Tibial nerve (tissue), 4 donors: ENCODE measurements at regions not wholly inside any gene's neighbourhood (a gene's known extent, or its start where the extent isn't known, plus 50 kb on each side); places are given as distances from the start of the nearest gene placed in this dataset.

ENCODE experiments used
- DNase-seq, 2 donors: peaks; one replicate each; pipeline ENCODE4 v3.0.0-alpha.2; 2019; ENCODE audit warnings: low spot score in 2 of 2
- H3K27ac ChIP-seq, 4 donors: fragments of 200-600 bp; sonication (generic) in 3 of 4; one replicate each; pipeline ENCODE4 v1.5.1; 2017 to 2019; ENCODE audit warnings: mild to moderate bottlenecking in 1 of 4
- H3K27me3 ChIP-seq, 2 donors: fragments of 200-600 bp; sonication (generic) in 1 of 2; one replicate each; pipeline versions ENCODE4 v1.5.1 to v1.6.0; 2017 to 2019
- H3K36me3 ChIP-seq, 3 donors: fragments of 200-600 bp; sonication (generic); one replicate each; pipeline ENCODE4 v1.5.1; 2018 to 2019
- H3K4me1 ChIP-seq, 4 donors: fragments of 200-600 bp; sonication (generic) in 3 of 4; one replicate each; pipeline ENCODE4 v1.5.1; 2017 to 2019
- H3K4me3 ChIP-seq, 4 donors: fragments of 200-600 bp; sonication (generic) in 3 of 4; one replicate each; pipeline ENCODE4 v1.5.1; 2017 to 2019; ENCODE audit warnings: mild to moderate bottlenecking in 1 of 4, moderate library complexity in 1 of 4
- H3K9me3 ChIP-seq, 4 donors: fragments of 200-600 bp; sonication (generic) in 3 of 4; one replicate each; pipeline ENCODE4 v1.5.1; 2017 to 2019
- EP300 ChIP-seq, 2 donors: sonication (generic); formaldehyde crosslinking; IDR thresholded peaks; one replicate each; pipeline ENCODE4 v1.6.1; 2017; ENCODE audit warnings: antibody characterized with exemption in 2 of 2, mild to moderate bottlenecking in 1 of 2
- POLR2A ChIP-seq, 2 donors: fragments of 450-650 bp; IDR thresholded peaks; one replicate each; pipeline ENCODE4 v1.6.1; 2017; ENCODE audit warnings: antibody characterized with exemption in 2 of 2, mild to moderate bottlenecking in 2 of 2, moderate library complexity in 2 of 2
- WGBS, 2 donors: methylation state at CpG; one replicate each; pipeline ENCODE4 v1.1.5; 2018; 5-methylcytosine and 5-hydroxymethylcytosine counted together
- TF ChIP-seq, protein P1 (sequence below), 5 experiments: fragments of 200-600 bp in 3 of 5; fragments of 450-650 bp in 2 of 5; sonication (generic) in 3 of 5; IDR thresholded peaks; one replicate each; pipeline ENCODE4 v1.5.1; 2016 to 2019; ENCODE audit warnings: antibody characterized with exemption in 5 of 5, mild to moderate bottlenecking in 3 of 5, moderate library complexity in 2 of 5

- no peaks in the 10 kb centered on the region for H3K36me3 ChIP-seq
- H3K27ac ChIP-seq: no peak overlapping the region
- H3K27me3 ChIP-seq: no peaks in the 10 kb centered on the region
- no peaks in the 10 kb centered on the region for H3K4me1 ChIP-seq
- TF ChIP-seq, protein P1, sequence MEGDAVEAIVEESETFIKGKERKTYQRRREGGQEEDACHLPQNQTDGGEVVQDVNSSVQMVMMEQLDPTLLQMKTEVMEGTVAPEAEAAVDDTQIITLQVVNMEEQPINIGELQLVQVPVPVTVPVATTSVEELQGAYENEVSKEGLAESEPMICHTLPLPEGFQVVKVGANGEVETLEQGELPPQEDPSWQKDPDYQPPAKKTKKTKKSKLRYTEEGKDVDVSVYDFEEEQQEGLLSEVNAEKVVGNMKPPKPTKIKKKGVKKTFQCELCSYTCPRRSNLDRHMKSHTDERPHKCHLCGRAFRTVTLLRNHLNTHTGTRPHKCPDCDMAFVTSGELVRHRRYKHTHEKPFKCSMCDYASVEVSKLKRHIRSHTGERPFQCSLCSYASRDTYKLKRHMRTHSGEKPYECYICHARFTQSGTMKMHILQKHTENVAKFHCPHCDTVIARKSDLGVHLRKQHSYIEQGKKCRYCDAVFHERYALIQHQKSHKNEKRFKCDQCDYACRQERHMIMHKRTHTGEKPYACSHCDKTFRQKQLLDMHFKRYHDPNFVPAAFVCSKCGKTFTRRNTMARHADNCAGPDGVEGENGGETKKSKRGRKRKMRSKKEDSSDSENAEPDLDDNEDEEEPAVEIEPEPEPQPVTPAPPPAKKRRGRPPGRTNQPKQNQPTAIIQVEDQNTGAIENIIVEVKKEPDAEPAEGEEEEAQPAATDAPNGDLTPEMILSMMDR (IDR thresholded peaks at IDR 0.05): no peak
- no peak for TF ChIP-seq EP300 (IDR thresholded peaks at IDR 0.05)
- TF ChIP-seq POLR2A (IDR thresholded peaks at IDR 0.05): no peak
- no peak overlapping the region for H3K4me3 ChIP-seq
- 39 to 45% methylated on average over 3 of the region's 3 CpGs for WGBS, 2 donors
- DNase-seq: no peak
- H3K9me3 ChIP-seq: no peaks in the 10 kb centered on the region
Observed at GRCh38 chr1:218699421-218699820, 354.3 kb downstream of the TGFB2 start.

GRCh38 chr1:218699865-218700264, 354.7 kb downstream of the TGFB2 start:
- Histone ChIP-seq H3K4me1 (no peaks in the 10 kb centered on the region), H3K4me3 (no peak overlapping the region), H3K27me3 (no peaks in the 10 kb centered on the region), H3K36me3 (no peaks in the 10 kb centered on the region), H3K9me3 (no peaks in the 10 kb centered on the region), H3K27ac (no peak overlapping the region)
- DNase-seq: no peak
- TF ChIP-seq, protein P1 (IDR thresholded peaks at IDR 0.05): no peak
- no peak for TF ChIP-seq POLR2A (IDR thresholded peaks at IDR 0.05)
- no peak for TF ChIP-seq EP300 (IDR thresholded peaks at IDR 0.05)
- 66 to 93% methylated on average over 2 of the region's 2 CpGs for WGBS, 2 donors

DNA sequence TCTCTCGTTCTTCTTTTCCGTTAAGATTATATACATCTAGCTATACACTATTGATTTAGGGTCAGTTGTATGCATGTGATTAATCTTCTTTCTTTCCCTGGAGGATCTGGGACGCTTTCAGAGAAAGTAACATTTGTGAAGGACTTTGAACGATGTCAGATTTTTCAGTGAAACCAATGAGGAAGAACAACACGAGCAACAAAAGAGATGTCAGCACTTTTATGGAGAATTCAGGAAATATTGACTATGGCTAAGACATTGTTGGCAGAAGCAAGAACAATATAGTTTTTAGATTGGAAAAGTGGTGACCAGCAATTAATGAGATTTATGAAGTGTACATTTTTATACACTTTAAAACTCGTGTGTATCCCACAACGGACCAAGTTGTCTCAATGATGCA, 355.5 kb downstream of the TGFB2 start:
- H3K27ac ChIP-seq: no peak overlapping the region
- TF ChIP-seq, protein P1 (IDR thresholded peaks at IDR 0.05): no peak
- H3K36me3 ChIP-seq: no peaks in the 10 kb centered on the region
- WGBS, 2 donors: 87 to 88% methylated on average over 7 of the region's 7 CpGs
- no peak overlapping the region for H3K4me3 ChIP-seq
- no peaks in the 10 kb centered on the region for H3K4me1 ChIP-seq
- no peaks in the 10 kb centered on the region for H3K27me3 ChIP-seq
- H3K9me3 ChIP-seq: no peaks in the 10 kb centered on the region
- no peak for DNase-seq

DNA sequence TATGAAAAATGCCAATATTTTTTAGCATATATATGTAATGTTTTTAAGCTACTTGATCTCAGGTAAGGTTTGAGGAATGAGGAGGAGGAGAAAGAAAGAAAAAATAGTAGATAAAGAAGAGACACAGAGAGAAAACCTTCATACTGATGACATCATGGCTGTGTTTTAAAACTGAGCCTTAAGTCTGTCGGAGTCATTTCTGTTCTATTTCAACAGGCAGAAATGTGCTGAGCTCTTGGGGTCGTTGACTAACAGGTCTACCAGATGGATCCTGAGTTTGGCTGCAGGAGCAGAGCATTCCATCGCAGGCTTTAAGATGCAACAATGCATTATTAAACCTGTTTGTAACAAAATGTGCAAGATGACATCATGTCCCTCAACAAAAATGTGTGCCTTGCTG, 356.0 kb downstream of the TGFB2 start:
- H3K4me3 ChIP-seq: no peak overlapping the region
- WGBS, 2 donors: 63 to 70% methylated on average over 3 of the region's 3 CpGs
- H3K4me1 ChIP-seq: no peaks in the 10 kb centered on the region
- no peaks in the 10 kb centered on the region for H3K9me3 ChIP-seq
- DNase-seq: no peak
- H3K36me3 ChIP-seq: no peaks in the 10 kb centered on the region
- no peaks in the 10 kb centered on the region for H3K27me3 ChIP-seq
- no peak for TF ChIP-seq EP300 (IDR thresholded peaks at IDR 0.05)
- no peak for TF ChIP-seq POLR2A (IDR thresholded peaks at IDR 0.05)
- TF ChIP-seq, protein P1 (IDR thresholded peaks at IDR 0.05): no peak
- no peak overlapping the region for H3K27ac ChIP-seq

GRCh38 chr1:218702775-218703174, 357.6 kb downstream of the TGFB2 start:
- H3K36me3 ChIP-seq: no peaks in the 10 kb centered on the region
- no peak for TF ChIP-seq POLR2A (IDR thresholded peaks at IDR 0.05)
- TF ChIP-seq EP300 (IDR thresholded peaks at IDR 0.05): no peak
- TF ChIP-seq, protein P1 (IDR thresholded peaks at IDR 0.05): no peak
- no peak for DNase-seq
- 80% methylated on average over 1 of the region's 1 CpG for WGBS, 2 donors
- H3K4me3 ChIP-seq: no peak overlapping the region
- H3K4me1 ChIP-seq: no peaks in the 10 kb centered on the region
- H3K27ac ChIP-seq: no peak overlapping the region
- H3K9me3 ChIP-seq: no peaks in the 10 kb centered on the region
- no peaks in the 10 kb centered on the region for H3K27me3 ChIP-seq
